Adrenal gland (tissue), 5 donors: ENCODE measurements at regions not wholly inside any gene's neighbourhood (a gene's known extent, or its start where the extent isn't known, plus 50 kb on each side); places are given as distances from the start of the nearest gene placed in this dataset.

Experiments
- CTCF ChIP-seq, 6 experiments: fragments of 450-650 bp in 4 of 6; fragments of 200-600 bp in 2 of 6; sonication (generic) in 1 of 6; IDR thresholded peaks; 1 replicate in 5 of 6; 2 replicates in 1 of 6; pipeline versions ENCODE4 v1.5.1 to v1.8.0; 2016 to 2021; ENCODE audit warnings: antibody characterized with exemption in 6 of 6, mild to moderate bottlenecking in 2 of 6, moderate library complexity in 1 of 6
- POLR2A ChIP-seq, 2 donors: fragments of 450-650 bp; IDR thresholded peaks; one replicate each; pipeline ENCODE4 v1.6.1; 2017; ENCODE audit warnings: antibody characterized with exemption in 2 of 2, mild to moderate bottlenecking in 2 of 2, moderate library complexity in 1 of 2
- donor health status: DM: no; HTN: no; CAD: no.

- TF ChIP-seq CTCF (IDR thresholded peaks at IDR 0.05) (no peak), POLR2A (IDR thresholded peaks at IDR 0.05) (no peak)
Observed at GRCh38 chr17:56074361-56074890, 78.8 kb upstream of the ANKFN1 start.
